GM19452 (cell line): ENCODE measurements at regions not wholly inside any gene's neighbourhood (a gene's known extent, or its start where the extent isn't known, plus 50 kb on each side); places are given as distances from the start of the nearest gene placed in this dataset.

ENCODE experiments used
- ATAC-seq: cut with Tn5 transposase; IDR thresholded peaks from one replicate; pipeline ENCODE4 v1.9.1; 2021; ENCODE audit not compliant: unreplicated experiment

GRCh38 chr3:83729576-83729975 is 1229.2 kb upstream of the CADM2 start:
- no peak for ATAC-seq

DNA sequence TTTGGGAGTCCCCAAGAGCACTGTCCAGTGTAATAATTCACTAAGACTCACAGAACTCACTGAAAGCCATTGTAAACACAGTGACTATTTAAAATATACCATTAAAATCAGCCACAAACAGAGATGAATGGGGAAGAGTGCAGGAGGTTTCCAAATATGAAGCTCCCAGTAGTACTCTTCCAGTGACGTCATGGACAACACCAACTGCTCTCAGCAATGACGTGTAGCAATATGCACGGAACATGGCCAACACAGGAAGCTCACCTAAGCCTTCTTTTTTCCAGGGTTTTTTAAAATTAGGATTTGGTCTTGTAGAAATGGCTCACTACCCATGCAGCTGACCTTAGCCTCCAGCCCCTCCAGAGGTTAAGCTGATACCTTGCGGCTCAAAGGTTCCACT is 1224.1 kb upstream of the CADM2 start:
- ATAC-seq: no peak

GRCh38 chr3:83738202-83738601 is 1220.6 kb upstream of the CADM2 start:
- no peak for ATAC-seq

DNA sequence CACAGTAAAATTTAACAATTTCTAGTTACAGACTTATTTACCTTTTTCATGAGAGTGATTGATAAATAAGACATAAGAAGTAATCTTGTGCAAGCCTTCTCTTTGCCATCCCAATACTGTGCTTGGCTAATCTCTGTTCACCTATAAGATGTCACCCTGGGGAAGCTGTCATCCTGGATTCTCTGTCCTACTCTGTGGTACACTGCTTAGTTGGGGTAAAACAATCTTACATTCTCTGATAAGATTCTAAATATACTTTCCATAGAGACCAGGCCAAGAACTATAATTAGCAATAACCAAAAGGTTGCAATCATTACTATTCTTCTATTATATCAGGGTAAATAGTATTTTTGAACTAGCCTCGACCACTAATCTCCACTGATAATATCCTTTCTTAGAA is 1218.3 kb upstream of the CADM2 start:
- no peak for ATAC-seq

DNA sequence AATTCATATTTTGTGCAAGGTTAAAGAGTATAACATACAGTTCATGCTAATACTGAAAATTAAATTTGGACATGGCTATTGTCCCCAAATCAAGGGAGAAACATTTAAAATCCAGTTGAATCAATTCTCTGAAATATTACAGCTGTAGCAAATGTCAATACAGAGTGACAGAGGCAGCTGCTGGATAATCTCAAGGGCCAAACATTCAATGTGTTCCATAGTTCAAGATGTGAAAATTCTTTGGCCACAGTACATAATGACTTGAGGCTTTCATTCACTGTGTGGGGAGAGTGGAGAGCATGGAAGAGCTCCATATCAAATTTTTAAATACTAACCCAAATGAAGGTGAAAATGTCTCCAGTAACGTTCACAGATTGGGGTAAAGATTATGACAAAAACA is 1192.8 kb upstream of the CADM2 start:
- ATAC-seq: no peak

GRCh38 chr3:83769791-83770663 is 1188.8 kb upstream of the CADM2 start:
- ATAC-seq: no peak

DNA sequence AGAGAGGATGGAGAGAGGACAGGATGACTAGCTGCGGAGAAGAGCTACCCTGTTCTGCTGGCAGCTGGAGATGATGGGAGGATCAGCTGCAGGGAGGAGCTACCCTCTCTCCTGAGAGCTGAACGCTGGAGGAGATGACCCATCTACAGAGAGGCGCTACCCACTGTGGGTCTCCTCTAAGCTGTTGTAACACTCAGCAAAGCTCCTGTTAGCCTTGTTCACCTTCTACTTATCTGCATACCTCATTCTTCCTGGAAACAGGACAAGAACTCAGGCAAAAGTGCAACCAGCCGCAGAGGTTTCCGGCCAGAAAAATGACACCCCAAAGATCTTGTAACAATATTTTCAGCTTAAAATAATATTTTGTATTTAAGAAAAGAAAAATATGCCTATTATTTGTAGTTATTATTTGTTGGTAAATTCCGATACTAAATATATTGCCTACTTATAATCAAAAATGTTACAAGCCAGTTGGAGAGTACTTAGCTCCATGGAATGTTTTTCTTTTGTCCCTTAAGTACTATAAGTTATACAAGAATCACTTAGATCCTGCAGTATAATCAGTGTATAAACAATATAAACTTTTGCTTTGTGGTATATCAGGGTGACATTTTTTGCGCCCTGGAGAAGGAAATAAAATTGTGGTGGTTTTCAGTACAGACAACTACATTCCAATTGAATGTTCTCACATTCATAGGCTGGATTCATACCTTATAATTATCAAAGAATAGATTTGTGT is 1188.0 kb upstream of the CADM2 start:
- ATAC-seq: no peak

DNA sequence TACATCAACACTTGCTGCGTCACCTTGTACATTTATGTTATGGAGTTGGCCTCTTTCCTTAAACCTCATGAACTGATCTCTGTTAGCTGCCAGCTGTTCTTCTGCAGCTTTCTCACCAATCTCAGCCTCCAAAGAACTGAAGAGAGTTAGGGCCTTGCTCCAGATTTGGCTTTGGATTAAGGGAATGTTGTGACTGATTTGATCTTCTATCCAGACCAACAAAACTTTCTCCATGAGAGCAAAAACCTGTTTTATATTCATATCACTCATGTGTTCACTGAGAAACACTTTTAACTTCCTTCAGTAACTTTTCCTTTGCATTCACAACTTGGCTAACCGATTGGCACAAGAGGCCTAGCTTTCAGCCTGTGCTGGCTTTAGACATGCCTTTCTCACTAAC is 1156.0 kb upstream of the CADM2 start:
- no peak for ATAC-seq

GRCh38 chr3:83807511-83807910 is 1151.3 kb upstream of the CADM2 start:
- no peak for ATAC-seq

DNA sequence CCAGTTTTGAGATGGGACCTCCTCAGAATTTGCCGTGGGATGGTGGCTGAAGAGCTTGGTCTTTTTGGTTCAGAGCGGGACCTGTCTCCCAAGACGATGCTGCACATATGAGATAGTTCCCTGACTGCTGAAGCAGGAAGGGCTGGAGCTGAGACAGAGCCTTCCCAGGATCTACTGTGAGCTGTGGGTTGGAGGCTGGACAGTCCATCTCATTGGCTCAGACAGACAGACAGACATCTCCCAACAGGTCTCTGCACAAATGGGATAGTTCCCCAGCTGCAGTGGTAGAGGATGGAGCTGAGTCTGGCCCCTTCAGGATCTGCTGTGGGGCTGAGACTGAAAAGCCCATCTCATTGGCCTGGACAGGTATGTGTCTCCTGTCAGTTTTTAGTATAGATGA is 1145.6 kb upstream of the CADM2 start:
- no peak for ATAC-seq

DNA sequence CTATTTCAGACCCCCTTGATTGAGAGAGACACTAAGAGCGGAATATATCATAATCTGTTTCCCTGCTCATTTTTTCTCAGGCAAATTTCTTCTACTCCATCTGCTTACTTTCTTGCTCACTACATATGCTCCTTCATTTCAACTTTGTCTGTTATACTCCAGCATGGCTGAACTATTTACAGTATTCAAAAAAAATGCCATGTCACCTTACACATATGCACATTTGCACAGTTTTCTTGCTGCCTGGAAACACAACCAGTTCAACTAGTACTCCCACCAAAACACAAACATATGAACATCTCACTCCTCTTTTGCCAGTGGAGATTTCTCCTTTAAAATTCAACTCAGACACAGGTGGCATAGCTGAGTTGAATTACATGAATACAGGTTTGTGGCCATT is 1142.1 kb upstream of the CADM2 start:
- no peak for ATAC-seq

DNA sequence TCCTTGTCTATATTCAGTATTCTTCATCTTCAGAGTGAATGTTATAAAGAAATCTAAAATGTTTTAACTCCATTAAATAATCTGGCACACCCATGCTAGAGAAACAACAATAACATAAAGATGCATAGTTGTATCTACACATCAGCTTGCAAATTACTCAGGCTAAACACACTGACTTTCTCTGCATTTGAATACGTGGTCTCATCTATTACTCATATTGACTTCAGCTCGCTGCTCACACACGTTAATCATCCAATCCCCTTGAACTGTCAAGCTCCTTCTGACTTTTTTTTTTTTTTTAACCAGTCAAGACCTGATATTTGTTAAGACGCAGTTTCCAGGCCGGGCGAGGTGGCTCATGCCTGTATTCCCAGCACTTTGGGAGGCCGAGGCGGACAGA is 1137.3 kb upstream of the CADM2 start:
- no peak for ATAC-seq

GRCh38 chr3:83823095-83823494 is 1135.7 kb upstream of the CADM2 start:
- no peak for ATAC-seq

GRCh38 chr3:83835040-83835439 is 1123.7 kb upstream of the CADM2 start:
- ATAC-seq: no peak

DNA sequence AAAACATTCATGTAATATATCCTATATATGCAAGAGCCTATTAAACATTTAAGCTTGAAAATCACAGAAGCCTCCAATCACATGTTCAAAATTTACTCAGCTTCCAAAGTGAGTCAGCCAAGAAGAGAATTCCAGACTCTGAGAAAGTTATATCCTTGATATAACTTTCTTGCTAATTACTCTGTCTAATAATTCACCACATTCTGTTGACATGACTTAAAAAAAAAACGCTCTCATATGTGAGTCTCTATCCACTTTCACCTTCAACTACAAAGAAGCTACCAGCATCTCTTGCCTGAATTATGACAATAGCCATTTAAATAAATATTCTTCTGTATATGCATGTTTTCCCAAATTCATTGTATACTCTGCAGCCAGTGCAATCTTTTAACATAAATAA is 1116.3 kb upstream of the CADM2 start:
- no peak for ATAC-seq

DNA sequence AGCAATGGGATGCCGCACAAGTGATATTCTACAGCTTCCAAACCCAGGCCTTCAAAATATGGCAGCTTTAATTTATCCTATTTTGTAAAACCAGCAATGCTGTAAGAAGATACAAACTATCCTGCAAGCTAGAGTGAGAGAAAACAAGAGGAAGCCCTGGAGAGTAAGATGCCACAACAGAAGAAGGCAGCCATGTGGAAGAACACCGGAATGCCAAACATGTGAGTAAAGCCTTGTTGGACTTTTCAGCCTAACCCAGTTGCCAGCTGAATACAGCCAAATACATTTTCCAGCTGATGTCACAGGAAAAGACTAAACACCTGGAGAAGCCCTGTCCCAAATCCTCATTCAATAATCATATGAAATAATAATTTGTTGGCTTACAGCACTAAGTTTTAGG is 1115.1 kb upstream of the CADM2 start:
- no peak for ATAC-seq

DNA sequence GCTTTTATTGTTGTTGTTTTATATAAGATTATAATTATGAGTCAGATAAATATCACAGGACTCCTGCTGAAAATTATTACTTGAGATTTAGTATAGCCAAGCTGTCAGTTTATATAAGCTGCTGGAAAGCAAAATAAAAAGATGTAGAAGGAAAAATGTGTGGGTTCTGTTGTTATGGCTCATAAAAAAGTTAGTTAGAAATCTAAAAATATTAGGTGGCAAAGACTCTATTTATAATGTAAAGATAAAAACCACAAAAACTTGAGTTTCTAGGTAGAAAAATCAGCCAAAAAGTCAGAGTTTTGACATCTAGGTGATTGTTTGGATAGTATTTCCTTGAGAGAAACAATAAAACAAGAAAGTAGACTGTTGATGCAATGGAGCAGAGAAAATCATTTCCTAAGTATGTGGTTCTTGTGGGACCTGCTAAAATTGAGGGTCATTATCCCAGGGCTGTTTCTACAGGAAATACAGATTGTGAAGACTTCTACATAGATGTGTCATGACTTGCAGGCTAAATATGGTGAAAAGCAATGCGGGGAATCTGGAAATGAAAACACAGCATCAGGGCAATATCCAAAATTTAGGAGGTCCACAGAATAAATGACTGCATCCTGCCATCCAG is 1109.6 kb upstream of the CADM2 start:
- no peak for ATAC-seq

DNA sequence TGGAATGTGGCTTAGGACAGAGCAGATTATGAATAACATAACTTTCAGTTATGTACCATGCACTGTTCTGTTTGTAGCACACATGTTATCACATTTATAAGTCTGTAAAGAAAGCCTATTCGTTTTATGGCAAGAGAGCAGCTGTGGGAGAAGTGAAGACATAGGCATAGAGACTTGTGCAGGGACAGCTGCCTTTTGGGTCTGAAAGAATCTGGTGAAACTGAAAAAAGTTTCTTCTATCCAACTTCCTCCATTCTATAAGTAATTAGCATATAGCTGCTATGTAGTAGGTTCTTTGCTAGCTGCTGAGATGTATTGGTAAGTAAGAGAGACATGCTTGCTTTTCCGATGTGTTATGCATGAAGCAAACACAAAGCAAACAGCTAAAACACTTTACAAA is 1095.4 kb upstream of the CADM2 start:
- ATAC-seq: no peak

GRCh38 chr3:83868909-83869567 is 1089.8 kb upstream of the CADM2 start:
- ATAC-seq: no peak

DNA sequence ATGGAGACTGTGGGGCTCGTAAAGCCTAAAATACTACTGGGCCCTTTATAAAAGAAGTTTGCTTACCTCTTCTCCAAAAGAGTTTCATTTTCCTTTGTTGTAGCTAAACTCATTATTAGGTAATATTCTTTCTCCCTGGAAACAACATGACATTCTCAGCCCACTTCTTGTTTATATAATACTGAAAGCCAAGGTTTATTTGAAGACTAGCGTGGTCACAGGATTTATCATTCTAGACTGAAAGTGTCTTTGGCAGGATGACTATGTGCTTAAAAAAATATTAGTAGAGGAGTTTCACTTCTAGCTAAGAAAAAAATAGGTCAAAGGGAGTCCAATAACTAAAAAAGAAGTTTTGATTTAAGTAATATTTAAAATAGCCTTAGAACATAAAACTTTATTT is 1085.2 kb upstream of the CADM2 start:
- no peak for ATAC-seq

GRCh38 chr3:83877910-83878309 is 1080.9 kb upstream of the CADM2 start:
- ATAC-seq: no peak
